ENCODE measurements at regions not wholly inside any gene's neighbourhood (a gene's known extent, or its start where the extent isn't known, plus 50 kb on each side); places are given as distances from the start of the nearest gene placed in this dataset.
"Not testable (repeated sequence)": the region's sequence is repeated elsewhere in the genome, so short reads cannot be mapped to it uniquely, and the experiment has no call there.

GRCh38 chr13:81907787-81908372 lies 1567.0 kb upstream of the SPRY2 start:
- no peak for DNase-seq

GRCh38 chr13:81888855-81889254 lies 1547.9 kb upstream of the SPRY2 start:
- no peak for DNase-seq

GRCh38 chr13:81874681-81875661 lies 1534.0 kb upstream of the SPRY2 start:
- no peak for DNase-seq

GRCh38 chr13:81874253-81874652 lies 1533.3 kb upstream of the SPRY2 start:
- no peak for DNase-seq

- DNase-seq, result peak; percentile 10
Observed at GRCh38 chr13:81872581-81872980, 1531.7 kb upstream of the SPRY2 start.

- not testable (repeated sequence) for DNase-seq
Observed at GRCh38 chr13:81871751-81872325, 1530.9 kb upstream of the SPRY2 start.

- no peak for DNase-seq
Observed at GRCh38 chr13:81848291-81848690, 1507.4 kb upstream of the SPRY2 start.

GRCh38 chr13:81846771-81847170 lies 1505.8 kb upstream of the SPRY2 start:
- DNase-seq, result no peak

GRCh38 chr13:81821259-81821658 lies 1480.3 kb upstream of the SPRY2 start:
- no peak for DNase-seq

- no peak for DNase-seq
Observed at GRCh38 chr13:81800433-81800832, 1459.5 kb upstream of the SPRY2 start.

- DNase-seq, result no peak
Observed at GRCh38 chr13:81795710-81796109, 1454.8 kb upstream of the SPRY2 start.

- DNase-seq, result no peak
Observed at GRCh38 chr13:81791641-81792040, 1450.7 kb upstream of the SPRY2 start.

GRCh38 chr13:81781471-81781870 lies 1440.5 kb upstream of the SPRY2 start:
- DNase-seq, result no peak

- DNase-seq, result no peak
Observed at GRCh38 chr13:81779876-81780275, 1439.0 kb upstream of the SPRY2 start.

GRCh38 chr13:81778350-81778749 lies 1437.4 kb upstream of the SPRY2 start:
- DNase-seq, result no peak

- no peak for DNase-seq
Observed at GRCh38 chr13:81773263-81773662, 1432.3 kb upstream of the SPRY2 start.

- no peak for DNase-seq
Observed at GRCh38 chr13:81771951-81772350, 1431.0 kb upstream of the SPRY2 start.

- DNase-seq, result no peak
Observed at GRCh38 chr13:81770868-81771505, 1430.1 kb upstream of the SPRY2 start.

- DNase-seq, result no peak
Observed at GRCh38 chr13:81762449-81762848, 1421.5 kb upstream of the SPRY2 start.

GRCh38 chr13:81760316-81760715 lies 1419.4 kb upstream of the SPRY2 start:
- DNase-seq, result no peak

- DNase-seq, result no peak
Observed at GRCh38 chr13:81757348-81757970, 1416.5 kb upstream of the SPRY2 start.

- no peak for DNase-seq
Observed at GRCh38 chr13:81745391-81745790, 1404.5 kb upstream of the SPRY2 start.

GRCh38 chr13:81738364-81738763 lies 1397.4 kb upstream of the SPRY2 start:
- no peak for DNase-seq

Measured in retina (tissue), 1 donor.